ENCODE measurements at regions not wholly inside any gene's neighbourhood (a gene's known extent, or its start where the extent isn't known, plus 50 kb on each side); places are given as distances from the start of the nearest gene placed in this dataset.

DNA sequence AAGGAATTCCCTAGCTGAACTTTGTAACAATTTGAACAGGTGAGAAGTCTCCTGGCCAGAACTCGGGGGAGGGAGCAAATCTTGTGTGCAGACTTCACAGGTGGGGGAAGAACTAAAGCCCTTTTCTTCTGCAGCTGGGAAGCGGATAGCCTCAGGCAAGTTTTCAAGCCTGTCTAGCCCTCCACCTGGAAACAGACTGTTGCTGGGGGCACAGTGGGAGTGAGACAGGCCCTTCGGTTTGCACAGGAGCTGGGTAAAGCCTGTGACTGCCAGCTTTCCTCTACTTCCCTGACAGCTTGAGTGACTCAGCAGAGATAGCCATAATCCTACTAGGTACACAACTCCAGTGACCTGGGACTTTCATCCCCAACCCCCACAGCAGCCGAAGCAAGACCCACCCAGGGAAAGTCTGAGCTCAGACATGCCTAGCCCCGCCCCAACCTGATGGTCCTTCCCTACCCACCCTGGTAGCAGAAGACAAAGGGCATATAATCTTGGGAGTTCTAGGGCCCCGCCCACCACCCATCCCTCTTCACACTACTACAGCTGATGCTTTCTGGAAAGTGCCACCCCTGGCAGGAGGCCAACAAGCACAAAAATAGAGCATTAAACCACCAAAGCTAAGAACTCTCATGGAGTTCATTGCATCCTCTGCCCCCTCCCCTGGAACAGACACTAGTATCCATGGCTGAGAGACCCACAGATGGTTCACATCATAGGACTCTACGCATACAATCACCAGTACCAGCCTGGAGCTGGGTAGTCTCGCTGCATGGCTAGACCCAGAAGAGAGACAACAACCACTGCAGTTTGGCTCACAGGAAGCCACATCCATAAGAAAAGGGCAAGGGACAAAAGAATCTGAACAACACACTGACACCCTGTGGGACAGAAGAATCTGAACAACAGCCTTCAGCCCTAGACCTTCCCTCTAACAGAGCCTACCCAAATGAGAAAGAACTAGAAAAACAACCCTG, 479.0 kb downstream of the RAP2B start:
- TF ChIP-seq, protein P1, sequence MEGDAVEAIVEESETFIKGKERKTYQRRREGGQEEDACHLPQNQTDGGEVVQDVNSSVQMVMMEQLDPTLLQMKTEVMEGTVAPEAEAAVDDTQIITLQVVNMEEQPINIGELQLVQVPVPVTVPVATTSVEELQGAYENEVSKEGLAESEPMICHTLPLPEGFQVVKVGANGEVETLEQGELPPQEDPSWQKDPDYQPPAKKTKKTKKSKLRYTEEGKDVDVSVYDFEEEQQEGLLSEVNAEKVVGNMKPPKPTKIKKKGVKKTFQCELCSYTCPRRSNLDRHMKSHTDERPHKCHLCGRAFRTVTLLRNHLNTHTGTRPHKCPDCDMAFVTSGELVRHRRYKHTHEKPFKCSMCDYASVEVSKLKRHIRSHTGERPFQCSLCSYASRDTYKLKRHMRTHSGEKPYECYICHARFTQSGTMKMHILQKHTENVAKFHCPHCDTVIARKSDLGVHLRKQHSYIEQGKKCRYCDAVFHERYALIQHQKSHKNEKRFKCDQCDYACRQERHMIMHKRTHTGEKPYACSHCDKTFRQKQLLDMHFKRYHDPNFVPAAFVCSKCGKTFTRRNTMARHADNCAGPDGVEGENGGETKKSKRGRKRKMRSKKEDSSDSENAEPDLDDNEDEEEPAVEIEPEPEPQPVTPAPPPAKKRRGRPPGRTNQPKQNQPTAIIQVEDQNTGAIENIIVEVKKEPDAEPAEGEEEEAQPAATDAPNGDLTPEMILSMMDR (IDR thresholded peaks at IDR 0.05): no peak
- TF ChIP-seq CEBPB (IDR thresholded peaks at IDR 0.05) (no peak), MAZ (IDR thresholded peaks at IDR 0.05; ENCODE audit: borderline replicate concordance, low read depth, low read length) (no peak), NFE2L2 (conservative IDR thresholded peaks at IDR 0.05; ENCODE audit: low read length) (no peak), HDAC2 (IDR thresholded peaks at IDR 0.05) (no peak), ESRRA (IDR thresholded peaks at IDR 0.05; ENCODE audit: borderline replicate concordance, low read length) (no peak)
- TF ChIP-seq, protein P2, sequence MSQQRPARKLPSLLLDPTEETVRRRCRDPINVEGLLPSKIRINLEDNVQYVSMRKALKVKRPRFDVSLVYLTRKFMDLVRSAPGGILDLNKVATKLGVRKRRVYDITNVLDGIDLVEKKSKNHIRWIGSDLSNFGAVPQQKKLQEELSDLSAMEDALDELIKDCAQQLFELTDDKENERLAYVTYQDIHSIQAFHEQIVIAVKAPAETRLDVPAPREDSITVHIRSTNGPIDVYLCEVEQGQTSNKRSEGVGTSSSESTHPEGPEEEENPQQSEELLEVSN (IDR thresholded peaks at IDR 0.05; ENCODE audit: borderline replicate concordance, low read depth): no peak
- TF ChIP-seq, protein P3, sequence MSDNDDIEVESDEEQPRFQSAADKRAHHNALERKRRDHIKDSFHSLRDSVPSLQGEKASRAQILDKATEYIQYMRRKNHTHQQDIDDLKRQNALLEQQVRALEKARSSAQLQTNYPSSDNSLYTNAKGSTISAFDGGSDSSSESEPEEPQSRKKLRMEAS (IDR thresholded peaks at IDR 0.05): no peak

Measured in A549 (cell line).